ENCODE measurements at regions not wholly inside any gene's neighbourhood (a gene's known extent, or its start where the extent isn't known, plus 50 kb on each side); places are given as distances from the start of the nearest gene placed in this dataset.

GRCh38 chr6:130742131-130742681, 85.0 kb upstream of the SMLR1 start:
- TF ChIP-seq CTCF (IDR thresholded peaks at IDR 0.05; ENCODE audit: borderline replicate concordance, extremely low read depth, low read length, poor library complexity, severe bottlenecking), result no peak
- no peak for TF ChIP-seq EZH2 (IDR thresholded peaks at IDR 0.05; ENCODE audit: borderline replicate concordance, low read depth, low read length, severe bottlenecking)
